GM12875 (cell line): ENCODE measurements at regions not wholly inside any gene's neighbourhood (a gene's known extent, or its start where the extent isn't known, plus 50 kb on each side); places are given as distances from the start of the nearest gene placed in this dataset.

Source experiments
- H3K4me3 ChIP-seq: one replicate; pipeline ENCODE4 v1.5.1; 2011; ENCODE audit warnings: low read depth, low read length, control low read depth
- CTCF ChIP-seq: IDR thresholded peaks from 2 replicates; pipeline ENCODE4 v1.5.1; 2011; ENCODE audit warnings: low read depth, mild to moderate bottlenecking, control low read depth, inconsistent platforms, low read length, moderate library complexity, borderline replicate concordance; ENCODE audit not compliant: insufficient read depth

DNA sequence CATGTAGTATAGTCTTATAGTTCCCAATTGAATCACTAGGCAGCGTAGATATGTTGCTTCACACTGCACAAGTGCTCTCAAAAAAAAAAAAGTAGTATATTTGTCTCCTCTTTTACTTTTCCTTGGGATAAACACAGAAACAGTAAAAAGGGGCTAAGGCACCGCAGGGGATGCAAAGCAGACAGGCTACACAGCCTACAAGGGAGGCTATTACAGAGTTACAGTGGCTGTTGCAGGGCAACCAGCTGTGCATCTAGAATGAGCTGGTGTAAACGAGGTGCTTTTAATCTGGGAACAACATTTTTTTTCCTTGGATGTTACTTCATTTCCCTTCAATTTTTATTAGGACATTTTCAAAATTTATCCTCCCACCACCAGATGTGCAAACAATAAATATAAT, 1934.7 kb upstream of the CELF4 start:
- no peak for TF ChIP-seq CTCF
- no peak overlapping the region for H3K4me3 ChIP-seq

GRCh38 chr18:39497821-39498220, 1932.2 kb upstream of the CELF4 start:
- H3K4me3 ChIP-seq, result no peak overlapping the region
- TF ChIP-seq CTCF, result no peak

DNA sequence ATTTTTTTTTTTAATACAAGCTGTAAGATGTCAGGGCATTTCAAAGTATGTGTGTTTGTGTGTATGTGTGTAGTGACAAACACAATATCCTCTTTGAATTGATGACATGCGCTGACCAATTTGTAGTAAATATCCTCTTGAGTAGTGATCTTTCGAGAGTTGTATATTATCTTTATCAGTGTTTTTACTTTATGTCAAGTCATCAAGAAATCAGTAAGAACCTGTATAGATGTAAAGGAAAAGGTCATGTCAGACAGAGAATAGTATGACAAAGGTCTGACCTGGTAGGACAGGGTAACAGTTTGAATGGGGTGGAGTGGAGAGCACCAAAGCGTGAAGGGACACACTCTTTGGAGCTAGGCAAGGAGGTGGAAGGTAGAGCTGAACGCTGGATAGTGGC, 1931.4 kb upstream of the CELF4 start:
- TF ChIP-seq CTCF, result no peak
- H3K4me3 ChIP-seq, result no peak overlapping the region

GRCh38 chr18:39494211-39494896, 1928.8 kb upstream of the CELF4 start:
- TF ChIP-seq CTCF, result no peak

DNA sequence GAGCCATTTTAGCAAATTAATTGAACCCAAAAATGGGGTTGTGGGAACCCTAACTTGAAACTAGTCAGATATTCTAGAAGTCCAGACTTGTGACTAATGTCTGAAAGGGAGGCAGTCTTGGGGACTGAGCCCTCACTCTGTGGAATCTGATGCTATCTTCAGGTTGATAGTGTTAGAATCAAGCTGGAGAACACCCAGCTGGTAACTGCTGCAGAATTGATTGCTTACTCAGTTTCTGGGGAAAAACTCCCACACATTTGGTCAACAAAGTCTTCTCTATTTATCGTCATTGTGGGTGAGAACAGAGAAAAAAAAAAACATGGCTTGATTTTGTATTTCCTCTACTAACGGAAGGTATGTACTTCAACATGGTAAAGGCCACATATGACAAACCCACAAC, 1925.8 kb upstream of the CELF4 start:
- no peak for TF ChIP-seq CTCF
- H3K4me3 ChIP-seq, result no peak overlapping the region

More at GRCh38 chr18:39494211-39494896, 1928.8 kb upstream of the CELF4 start:
- no peak overlapping the region for H3K4me3 ChIP-seq

GRCh38 chr18:39489431-39489830, 1923.8 kb upstream of the CELF4 start:
- no peak for TF ChIP-seq CTCF
- no peak overlapping the region for H3K4me3 ChIP-seq

GRCh38 chr18:39487932-39488331, 1922.3 kb upstream of the CELF4 start:
- no peak for TF ChIP-seq CTCF
- no peak overlapping the region for H3K4me3 ChIP-seq
